ENCODE measurements at regions not wholly inside any gene's neighbourhood (a gene's known extent, or its start where the extent isn't known, plus 50 kb on each side); places are given as distances from the start of the nearest gene placed in this dataset.

DNA sequence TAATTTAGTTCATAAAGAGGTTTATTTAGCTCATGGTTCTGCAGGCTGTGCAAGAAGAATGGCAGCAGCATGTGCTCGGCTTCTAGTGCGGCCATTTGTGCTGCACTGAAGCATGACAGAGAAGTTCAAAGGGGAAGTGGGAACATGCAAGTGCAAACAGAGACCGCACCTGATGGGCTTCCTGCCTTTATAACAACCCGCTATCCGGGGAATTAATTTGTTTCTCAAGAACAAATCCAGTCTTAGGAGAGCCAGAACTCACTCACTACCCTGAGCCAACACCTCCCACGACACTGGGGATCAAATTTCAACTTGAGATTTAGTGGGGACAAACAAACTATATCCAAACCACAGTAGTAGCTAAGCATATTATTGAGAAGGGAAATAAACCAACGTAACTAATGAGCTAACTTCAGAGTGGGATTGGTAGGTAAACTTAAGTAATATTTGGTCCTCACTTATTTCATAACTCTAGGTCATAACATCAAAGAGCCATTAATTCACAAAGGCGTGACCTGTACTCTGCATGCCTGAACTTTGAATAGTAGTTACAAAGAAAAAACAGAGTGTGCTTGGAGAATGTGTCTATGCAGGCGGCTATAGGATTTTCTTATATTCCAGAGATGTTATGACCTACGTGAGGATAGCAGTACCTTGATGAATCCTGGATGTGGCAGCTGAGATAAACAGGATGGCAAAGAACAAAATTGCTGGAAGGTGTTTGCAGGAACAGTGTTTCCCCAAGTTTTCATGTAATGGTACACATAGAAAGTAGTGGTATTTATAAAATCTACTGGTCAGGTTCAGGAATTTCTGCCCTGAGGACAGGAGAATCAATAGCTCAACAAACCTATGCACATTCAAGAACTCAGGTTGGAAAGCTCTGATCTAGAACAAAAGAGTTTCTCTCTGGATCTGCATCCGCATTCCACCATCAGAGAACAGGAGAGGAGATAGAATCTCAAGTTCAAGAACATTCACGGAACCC, 845.9 kb upstream of the ID2 start:
- Histone ChIP-seq H3K36me3 (ENCODE audit: control insufficient read depth, insufficient read depth, low read length) (no peaks in the 10 kb centered on the region), H3K27me3 (ENCODE audit: control insufficient read depth, insufficient read depth, low read length) (no peaks in the 10 kb centered on the region), H3K79me2 (no peaks in the 10 kb centered on the region), H3K4me2 (ENCODE audit: low read length) (no peak overlapping the region), H3K4me3 (ENCODE audit: low read depth, low read length) (no peak overlapping the region), H3K9ac (no peak overlapping the region), H3K27ac (no peak overlapping the region), H2AFZ (no peak overlapping the region), H3K9me3 (ENCODE audit: control insufficient read depth, low read length) (no peaks in the 10 kb centered on the region), H3K4me1 (peaks cover 5% of the 10 kb centered on the region)
- TF ChIP-seq, protein P1, sequence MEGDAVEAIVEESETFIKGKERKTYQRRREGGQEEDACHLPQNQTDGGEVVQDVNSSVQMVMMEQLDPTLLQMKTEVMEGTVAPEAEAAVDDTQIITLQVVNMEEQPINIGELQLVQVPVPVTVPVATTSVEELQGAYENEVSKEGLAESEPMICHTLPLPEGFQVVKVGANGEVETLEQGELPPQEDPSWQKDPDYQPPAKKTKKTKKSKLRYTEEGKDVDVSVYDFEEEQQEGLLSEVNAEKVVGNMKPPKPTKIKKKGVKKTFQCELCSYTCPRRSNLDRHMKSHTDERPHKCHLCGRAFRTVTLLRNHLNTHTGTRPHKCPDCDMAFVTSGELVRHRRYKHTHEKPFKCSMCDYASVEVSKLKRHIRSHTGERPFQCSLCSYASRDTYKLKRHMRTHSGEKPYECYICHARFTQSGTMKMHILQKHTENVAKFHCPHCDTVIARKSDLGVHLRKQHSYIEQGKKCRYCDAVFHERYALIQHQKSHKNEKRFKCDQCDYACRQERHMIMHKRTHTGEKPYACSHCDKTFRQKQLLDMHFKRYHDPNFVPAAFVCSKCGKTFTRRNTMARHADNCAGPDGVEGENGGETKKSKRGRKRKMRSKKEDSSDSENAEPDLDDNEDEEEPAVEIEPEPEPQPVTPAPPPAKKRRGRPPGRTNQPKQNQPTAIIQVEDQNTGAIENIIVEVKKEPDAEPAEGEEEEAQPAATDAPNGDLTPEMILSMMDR (IDR thresholded peaks at IDR 0.05): no peak

DNA sequence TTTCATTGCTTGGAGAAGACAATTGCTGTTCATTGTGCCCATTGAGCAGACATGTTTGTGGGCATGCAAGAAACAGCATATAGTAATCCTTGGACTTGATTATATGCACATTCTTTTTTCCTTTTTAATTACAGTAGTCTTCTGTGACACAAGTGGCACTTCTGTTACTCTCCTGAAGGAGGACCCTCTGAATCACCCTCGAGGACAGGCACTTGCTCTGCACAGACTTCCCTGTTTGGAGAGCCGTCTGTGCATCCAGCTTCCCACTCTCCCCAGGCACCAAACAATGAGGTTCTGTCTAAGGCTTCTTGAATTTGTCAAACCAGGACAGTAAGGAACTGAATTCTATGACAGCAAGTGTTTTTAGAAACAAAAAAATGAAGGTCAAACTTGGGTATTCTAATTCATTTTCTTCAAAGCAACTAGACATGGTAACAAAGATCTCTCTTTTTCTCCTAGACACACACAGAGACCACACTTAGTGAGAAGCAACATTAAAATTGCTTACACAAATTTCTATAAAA, 844.6 kb upstream of the ID2 start:
- Histone ChIP-seq H3K36me3 (ENCODE audit: control insufficient read depth, insufficient read depth, low read length) (no peaks in the 10 kb centered on the region), H3K27ac (no peak overlapping the region), H3K4me1 (peaks cover 5% of the 10 kb centered on the region), H3K4me3 (ENCODE audit: low read depth, low read length) (no peak overlapping the region), H3K4me2 (ENCODE audit: low read length) (no peak overlapping the region), H3K27me3 (ENCODE audit: control insufficient read depth, insufficient read depth, low read length) (no peaks in the 10 kb centered on the region), H2AFZ (no peak overlapping the region), H3K9me3 (ENCODE audit: control insufficient read depth, low read length) (no peaks in the 10 kb centered on the region), H3K9ac (no peak overlapping the region), H3K79me2 (no peaks in the 10 kb centered on the region)
- TF ChIP-seq, protein P1 (IDR thresholded peaks at IDR 0.05): no peak

DNA sequence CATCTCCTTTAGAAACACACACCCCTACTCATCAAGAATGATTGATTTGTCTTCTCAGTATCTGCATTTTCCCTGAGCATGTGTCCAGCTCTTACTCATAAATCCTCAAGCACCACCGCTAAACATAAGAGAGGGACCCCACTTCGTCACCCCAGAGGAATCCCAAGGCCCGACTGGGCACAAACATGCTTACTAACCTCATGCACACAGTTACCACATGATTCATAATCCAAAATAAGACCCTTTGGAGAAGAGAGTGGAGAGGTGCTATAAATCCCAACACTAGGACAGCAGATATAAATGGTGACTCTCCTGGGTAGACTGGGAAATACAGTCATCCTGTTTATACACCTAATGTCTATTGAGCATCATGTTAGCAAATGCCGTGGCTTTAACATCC, 843.2 kb upstream of the ID2 start:
- no peaks in the 10 kb centered on the region for H3K79me2 ChIP-seq
- H3K9me3 ChIP-seq (ENCODE audit: control insufficient read depth, low read length): no peaks in the 10 kb centered on the region
- H3K4me3 ChIP-seq (ENCODE audit: low read depth, low read length): no peak overlapping the region
- TF ChIP-seq, protein P1 (IDR thresholded peaks at IDR 0.05): no peak
- H3K36me3 ChIP-seq (ENCODE audit: control insufficient read depth, insufficient read depth, low read length): no peaks in the 10 kb centered on the region
- no peak overlapping the region for H3K4me2 ChIP-seq (ENCODE audit: low read length)
- H2AFZ ChIP-seq: no peak overlapping the region
- no peak overlapping the region for H3K9ac ChIP-seq
- H3K27ac ChIP-seq: no peak overlapping the region
- peaks cover 5% of the 10 kb centered on the region for H3K4me1 ChIP-seq
- no peaks in the 10 kb centered on the region for H3K27me3 ChIP-seq (ENCODE audit: control insufficient read depth, insufficient read depth, low read length)

DNA sequence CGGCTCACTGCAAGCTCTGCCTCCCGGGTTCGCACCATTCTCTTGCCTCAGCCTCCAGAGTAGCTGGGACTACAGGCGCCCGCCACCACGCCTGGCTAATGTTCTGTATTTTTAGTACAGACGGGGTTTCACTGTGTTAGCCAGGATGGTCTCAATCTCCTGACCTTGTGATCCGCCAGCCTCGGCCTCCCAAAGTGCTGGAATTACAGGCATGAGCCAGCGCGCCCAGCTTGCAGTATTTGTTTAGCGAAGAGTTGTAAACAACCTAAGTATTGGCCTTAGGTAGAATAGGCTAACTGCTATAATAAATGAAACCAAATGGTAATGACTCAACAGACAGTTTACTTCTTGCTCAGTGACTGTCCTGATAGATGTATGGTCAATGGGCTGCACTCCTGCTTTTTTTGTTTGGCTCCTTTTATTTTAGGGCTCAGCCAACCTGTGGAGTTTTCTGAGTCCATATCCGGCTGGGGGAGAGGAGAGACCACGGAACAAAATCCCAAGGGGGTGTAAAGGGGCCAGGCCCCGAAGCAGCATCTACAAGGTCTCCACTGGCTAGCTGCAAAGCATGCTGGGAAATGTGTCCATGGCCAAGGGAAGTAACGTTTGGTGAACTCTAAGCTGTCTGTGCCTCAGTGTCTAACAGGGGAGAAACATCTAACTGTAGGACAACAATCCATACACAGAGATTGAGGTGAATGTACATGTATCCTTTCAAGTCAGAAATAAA, 841.0 kb upstream of the ID2 start:
- Histone ChIP-seq H3K27ac (no peak overlapping the region), H2AFZ (no peak overlapping the region), H3K9ac (no peak overlapping the region), H3K4me3 (ENCODE audit: low read depth, low read length) (no peak overlapping the region), H3K4me1 (peaks cover 3% of the 10 kb centered on the region), H3K36me3 (ENCODE audit: control insufficient read depth, insufficient read depth, low read length) (no peaks in the 10 kb centered on the region), H3K4me2 (ENCODE audit: low read length) (no peak overlapping the region), H3K9me3 (ENCODE audit: control insufficient read depth, low read length) (no peaks in the 10 kb centered on the region), H3K27me3 (ENCODE audit: control insufficient read depth, insufficient read depth, low read length) (no peaks in the 10 kb centered on the region), H3K79me2 (no peaks in the 10 kb centered on the region)
- TF ChIP-seq, protein P1 (IDR thresholded peaks at IDR 0.05): no peak

All from parathyroid adenoma (tissue), 2 donors.